CD4-positive, CD25-positive, alpha-beta regulatory T cell (primary cell): ENCODE measurements at regions not wholly inside any gene's neighbourhood (a gene's known extent, or its start where the extent isn't known, plus 50 kb on each side); places are given as distances from the start of the nearest gene placed in this dataset.

ENCODE experiments used
- ATAC-seq, 2 donors: fragments of 150-1000 bp; cut with Tn5 transposase; one replicate each; pipeline ENCODE4 v1.10.0; 2021; ENCODE audit warnings: low read depth in 2 of 2, moderate number of reproducible peaks in 2 of 2, moderate library complexity in 1 of 2
- DNase-seq, 3 donors: peaks; one replicate each; pipeline versions ENCODE4 v3.0.0 to v3.0.0-alpha.2; 2012 to 2022; ENCODE audit warnings: mixed read lengths in 1 of 3
- H3K27ac ChIP-seq: one replicate; pipeline ENCODE4 v1.7.0; 2013; ENCODE audit warnings: mild to moderate bottlenecking, low read length; ENCODE audit not compliant: insufficient read depth, poor library complexity, severe bottlenecking
- H3K27me3 ChIP-seq: one replicate; pipeline ENCODE4 v1.7.0; 2013; ENCODE audit warnings: low read length; ENCODE audit not compliant: control insufficient read depth, insufficient read depth
- H3K36me3 ChIP-seq: one replicate; pipeline ENCODE4 v1.7.0; 2013; ENCODE audit warnings: mild to moderate bottlenecking, low read length, moderate library complexity; ENCODE audit not compliant: control insufficient read depth, insufficient read depth
- H3K4me1 ChIP-seq: 2 replicates; pipeline ENCODE4 v1.7.0; 2013; ENCODE audit warnings: mild to moderate bottlenecking, low read length; ENCODE audit not compliant: insufficient read depth, control insufficient read depth, poor library complexity, severe bottlenecking
- H3K4me3 ChIP-seq: one replicate; pipeline ENCODE4 v1.7.0; 2013; ENCODE audit warnings: low read depth, mild to moderate bottlenecking, low read length, moderate library complexity
- H3K9me3 ChIP-seq, 2 experiments: 1 replicate in 1 of 2; 2 replicates in 1 of 2; pipeline ENCODE4 v1.7.0; 2013; ENCODE audit warnings: low read length in 2 of 2, mild to moderate bottlenecking in 1 of 2, moderate library complexity in 1 of 2; ENCODE audit not compliant: control insufficient read depth in 2 of 2
- H3K27ac Mint-ChIP-seq, 3 donors: one replicate each; pipeline ENCODE4 v1.8.0; 2020 to 2022; ENCODE audit warnings: mild to moderate bottlenecking in 3 of 3, mixed read lengths in 3 of 3, moderate library complexity in 2 of 3
- H3K27me3 Mint-ChIP-seq: one replicate; pipeline ENCODE4 v1.8.0; 2022; ENCODE audit warnings: mild to moderate bottlenecking, mixed read lengths
- H3K36me3 Mint-ChIP-seq: one replicate; pipeline ENCODE4 v1.8.0; 2020; ENCODE audit warnings: mixed read lengths
- H3K4me1 Mint-ChIP-seq, 4 donors: one replicate each; pipeline ENCODE4 v1.8.0; 2020 to 2022; ENCODE audit warnings: mixed read lengths in 4 of 4, mild to moderate bottlenecking in 1 of 4
- H3K4me3 Mint-ChIP-seq, 4 donors: one replicate each; pipeline ENCODE4 v1.8.0; 2020 to 2022; ENCODE audit warnings: mild to moderate bottlenecking in 4 of 4, mixed read lengths in 4 of 4, moderate library complexity in 3 of 4
- H3K9me3 Mint-ChIP-seq, 7 donors: one replicate each; pipeline ENCODE4 v1.8.0; 2020 to 2022; ENCODE audit warnings: mixed read lengths in 7 of 7, mild to moderate bottlenecking in 3 of 7, moderate library complexity in 2 of 7

DNA sequence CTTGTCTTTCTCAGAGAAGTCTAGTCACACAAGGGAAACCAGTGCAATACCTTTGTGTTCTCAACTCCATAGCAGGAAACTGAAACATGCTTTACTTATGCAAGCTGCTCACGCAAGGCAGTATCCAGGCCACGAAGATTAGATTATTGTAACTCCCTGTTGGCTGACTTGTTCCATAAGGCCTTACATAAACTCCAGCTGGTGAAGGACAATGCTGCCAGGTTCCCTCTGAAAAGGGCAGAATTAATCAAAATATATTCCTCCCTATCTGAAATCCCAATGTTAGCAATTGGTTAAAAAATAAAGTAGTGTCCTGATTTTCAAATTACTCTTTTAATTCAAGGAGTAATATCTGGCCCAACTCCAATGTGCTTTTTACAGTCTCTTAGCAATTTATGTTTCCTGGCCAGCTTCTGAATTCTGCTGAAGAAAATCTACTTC lies 966.6 kb downstream of the HACE1 start:
- ATAC-seq (no peak), DNase-seq (no peak)
- no peaks in the 10 kb centered on the region for H3K4me1 Mint-ChIP-seq
- H3K27me3 Mint-ChIP-seq = no peaks in the 10 kb centered on the region
- Histone ChIP-seq H3K4me3 (no peak overlapping the region), H3K4me1 (no peaks in the 10 kb centered on the region), H3K36me3 (no peaks in the 10 kb centered on the region), H3K27ac (no peak overlapping the region), H3K27me3 (no peaks in the 10 kb centered on the region), H3K9me3 (no peaks in the 10 kb centered on the region)
- no peak overlapping the region for H3K27ac Mint-ChIP-seq
- peaks cover 0 to 27% (median 11%) of the 10 kb centered on the region in 7 donors for H3K9me3 Mint-ChIP-seq
- no peaks in the 10 kb centered on the region for H3K36me3 Mint-ChIP-seq
- no peak overlapping the region for H3K4me3 Mint-ChIP-seq

GRCh38 chr6:103886951-103887350 lies 972.8 kb downstream of the HACE1 start:
- Mint-ChIP-seq H3K4me1 (no peaks in the 10 kb centered on the region), H3K27me3 (no peaks in the 10 kb centered on the region), H3K27ac (no peak overlapping the region), H3K9me3 (peaks cover 0 to 21% (median 7%) of the 10 kb centered on the region in 7 donors), H3K4me3 (no peak overlapping the region), H3K36me3 (no peaks in the 10 kb centered on the region)
- Histone ChIP-seq H3K27me3 (no peaks in the 10 kb centered on the region), H3K4me1 (no peaks in the 10 kb centered on the region), H3K27ac (no peak overlapping the region), H3K4me3 (no peak overlapping the region), H3K36me3 (no peaks in the 10 kb centered on the region), H3K9me3 (no peaks in the 10 kb centered on the region)
- ATAC-seq (no peak), DNase-seq (no peak)

GRCh38 chr6:103885446-103885845 lies 974.3 kb downstream of the HACE1 start:
- H3K27me3 Mint-ChIP-seq = no peaks in the 10 kb centered on the region
- Histone ChIP-seq H3K27me3 (no peaks in the 10 kb centered on the region), H3K4me3 (no peak overlapping the region), H3K27ac (no peak overlapping the region), H3K9me3 (no peaks in the 10 kb centered on the region), H3K4me1 (no peaks in the 10 kb centered on the region), H3K36me3 (no peaks in the 10 kb centered on the region)
- DNase-seq = no peak
- H3K4me3 Mint-ChIP-seq = no peak overlapping the region
- H3K4me1 Mint-ChIP-seq = no peaks in the 10 kb centered on the region
- peaks cover 0 to 14% (median 5%) of the 10 kb centered on the region in 7 donors for H3K9me3 Mint-ChIP-seq
- no peak for ATAC-seq
- H3K36me3 Mint-ChIP-seq = no peaks in the 10 kb centered on the region
- no peak overlapping the region for H3K27ac Mint-ChIP-seq

- no peaks in the 10 kb centered on the region for H3K4me1 Mint-ChIP-seq
- DNase-seq = no peak
- no peak overlapping the region for H3K27ac Mint-ChIP-seq
- Histone ChIP-seq H3K36me3 (no peaks in the 10 kb centered on the region), H3K4me3 (no peak overlapping the region), H3K27ac (no peak overlapping the region), H3K4me1 (no peaks in the 10 kb centered on the region), H3K27me3 (no peaks in the 10 kb centered on the region), H3K9me3 (peaks cover 0 to 4% of the 10 kb centered on the region in 2 experiments)
- ATAC-seq = no peak
- peaks cover 0 to 20% (median 5%) of the 10 kb centered on the region in 7 donors for H3K9me3 Mint-ChIP-seq
- H3K4me3 Mint-ChIP-seq = no peak overlapping the region
- H3K36me3 Mint-ChIP-seq = no peaks in the 10 kb centered on the region
- H3K27me3 Mint-ChIP-seq = no peaks in the 10 kb centered on the region
Observed at GRCh38 chr6:103879800-103880199, 979.9 kb downstream of the HACE1 start.

- Histone ChIP-seq H3K27me3 (no peaks in the 10 kb centered on the region), H3K4me3 (no peak overlapping the region), H3K27ac (no peak overlapping the region), H3K36me3 (no peaks in the 10 kb centered on the region), H3K9me3 (peaks cover 0 to 4% of the 10 kb centered on the region in 2 experiments), H3K4me1 (no peaks in the 10 kb centered on the region)
- Mint-ChIP-seq H3K9me3 (peaks cover 0 to 18% (median 6%) of the 10 kb centered on the region in 7 donors), H3K27ac (no peak overlapping the region), H3K36me3 (no peaks in the 10 kb centered on the region), H3K4me1 (no peaks in the 10 kb centered on the region), H3K27me3 (no peaks in the 10 kb centered on the region), H3K4me3 (no peak overlapping the region)
- ATAC-seq (no peak), DNase-seq (no peak)
Observed at GRCh38 chr6:103875221-103875620, 984.5 kb downstream of the HACE1 start.

- H3K27me3 ChIP-seq = no peaks in the 10 kb centered on the region
- H3K4me3 ChIP-seq = no peak overlapping the region
- H3K36me3 Mint-ChIP-seq = no peaks in the 10 kb centered on the region
- DNase-seq (no peak), ATAC-seq (no peak)
- peaks cover 0 to 15% (median 4%) of the 10 kb centered on the region in 7 donors for H3K9me3 Mint-ChIP-seq
- H3K4me3 Mint-ChIP-seq = no peak overlapping the region
- H3K27ac ChIP-seq = no peak overlapping the region
- H3K36me3 ChIP-seq = no peaks in the 10 kb centered on the region
- H3K9me3 ChIP-seq = peaks cover 0 to 4% of the 10 kb centered on the region in 2 experiments
- H3K27ac Mint-ChIP-seq = no peak overlapping the region
- H3K27me3 Mint-ChIP-seq = no peaks in the 10 kb centered on the region
- no peaks in the 10 kb centered on the region for H3K4me1 Mint-ChIP-seq
- no peaks in the 10 kb centered on the region for H3K4me1 ChIP-seq
Observed at GRCh38 chr6:103874575-103874974, 985.1 kb downstream of the HACE1 start.

- no peaks in the 10 kb centered on the region for H3K4me1 Mint-ChIP-seq
- H3K4me3 Mint-ChIP-seq = no peak overlapping the region
- ATAC-seq = no peak
- no peak for DNase-seq
- H3K36me3 ChIP-seq = no peaks in the 10 kb centered on the region
- H3K9me3 Mint-ChIP-seq = peaks cover 1 to 14% (median 4%) of the 10 kb centered on the region in 7 donors
- H3K4me3 ChIP-seq = no peak overlapping the region
- H3K27me3 Mint-ChIP-seq = no peaks in the 10 kb centered on the region
- H3K27ac Mint-ChIP-seq = no peak overlapping the region
- H3K9me3 ChIP-seq = no peaks in the 10 kb centered on the region
- H3K4me1 ChIP-seq = no peaks in the 10 kb centered on the region
- no peak overlapping the region for H3K27ac ChIP-seq
- H3K27me3 ChIP-seq = no peaks in the 10 kb centered on the region
- H3K36me3 Mint-ChIP-seq = no peaks in the 10 kb centered on the region
Observed at GRCh38 chr6:103872678-103873077, 987.0 kb downstream of the HACE1 start.

- ATAC-seq = no peak
Observed at GRCh38 chr6:103872233-103872632, 987.5 kb downstream of the HACE1 start.

More at GRCh38 chr6:103872233-103872632, 987.5 kb downstream of the HACE1 start:
- Histone ChIP-seq H3K27me3 (no peaks in the 10 kb centered on the region), H3K27ac (no peak overlapping the region), H3K4me3 (no peak overlapping the region), H3K4me1 (no peaks in the 10 kb centered on the region), H3K9me3 (no peaks in the 10 kb centered on the region), H3K36me3 (no peaks in the 10 kb centered on the region)
- Mint-ChIP-seq H3K36me3 (no peaks in the 10 kb centered on the region), H3K9me3 (peaks cover 0 to 13% (median 4%) of the 10 kb centered on the region in 7 donors), H3K4me3 (no peak overlapping the region), H3K4me1 (no peaks in the 10 kb centered on the region), H3K27me3 (no peaks in the 10 kb centered on the region), H3K27ac (no peak overlapping the region)
- no peak for DNase-seq
